DMS 273 treated with DMSO at 0.1 percent for 48 hours (cell line): ENCODE measurements at regions not wholly inside any gene's neighbourhood (a gene's known extent, or its start where the extent isn't known, plus 50 kb on each side); places are given as distances from the start of the nearest gene placed in this dataset.

Experiments
- DNase-seq: peaks from one replicate; lab custom pipeline; 2025; lab: John Stamatoyannopoulos, UW

- DNase-seq: no peak
Observed at GRCh38 chr11:69348414-69349235, 54.7 kb downstream of the MYEOV start.

- no peak for DNase-seq
Observed at GRCh38 chr11:69350040-69350439, 56.1 kb downstream of the MYEOV start.

- no peak for DNase-seq
Observed at GRCh38 chr11:69350596-69350995, 56.6 kb downstream of the MYEOV start.

- DNase-seq: no peak
Observed at GRCh38 chr11:69351460-69351859, 57.5 kb downstream of the MYEOV start.

- DNase-seq: no peak
Observed at GRCh38 chr11:69352166-69352565, 58.2 kb downstream of the MYEOV start.

- DNase-seq: peak; percentile 42
Observed at GRCh38 chr11:69352715-69353319, 58.9 kb downstream of the MYEOV start.

- DNase-seq: peak; percentile 64
Observed at GRCh38 chr11:69353696-69354544, 60.0 kb downstream of the MYEOV start.

GRCh38 chr11:69354545-69354897, 60.6 kb downstream of the MYEOV start:
- DNase-seq: no peak

- DNase-seq: no peak
Observed at GRCh38 chr11:69355346-69355940, 61.5 kb downstream of the MYEOV start.

GRCh38 chr11:69355959-69356702, 62.2 kb downstream of the MYEOV start:
- DNase-seq: no peak

GRCh38 chr11:69356703-69357457, 62.9 kb downstream of the MYEOV start:
- no peak for DNase-seq

GRCh38 chr11:69357458-69358397, 63.8 kb downstream of the MYEOV start:
- no peak for DNase-seq

GRCh38 chr11:69358398-69359020, 64.6 kb downstream of the MYEOV start:
- DNase-seq: no peak

- DNase-seq: no peak
Observed at GRCh38 chr11:69359735-69360480, 66.0 kb downstream of the MYEOV start.

GRCh38 chr11:69360606-69361005, 66.7 kb downstream of the MYEOV start:
- no peak for DNase-seq

GRCh38 chr11:69361048-69361447, 67.1 kb downstream of the MYEOV start:
- DNase-seq: no peak

GRCh38 chr11:69361466-69361865, 67.5 kb downstream of the MYEOV start:
- DNase-seq: no peak

GRCh38 chr11:69362315-69362714, 68.4 kb downstream of the MYEOV start:
- no peak for DNase-seq

- DNase-seq: no peak
Observed at GRCh38 chr11:69364921-69365320, 71.0 kb downstream of the MYEOV start.
